ENCODE measurements at regions not wholly inside any gene's neighbourhood (a gene's known extent, or its start where the extent isn't known, plus 50 kb on each side); places are given as distances from the start of the nearest gene placed in this dataset.
A peak's percentile ranks its signal among the peaks of the same experiment; 100 is the strongest.

- no peaks in the 10 kb centered on the region for H3K4me1 ChIP-seq
- no peaks in the 10 kb centered on the region for H3K36me3 ChIP-seq
- no peak for TF ChIP-seq CTCF (IDR thresholded peaks at IDR 0.05; ENCODE audit: low read depth, low read length)
- no peak overlapping the region for H3K4me3 ChIP-seq (ENCODE audit: low read depth, low read length)
- DNase-seq: no peak
- no peaks in the 10 kb centered on the region for H3K9me3 ChIP-seq
- H3K27me3 ChIP-seq: no peaks in the 10 kb centered on the region
Measured at GRCh38 chr1:10938741-10939417, 73.6 kb upstream of the TARDBP start.

- Histone ChIP-seq H3K27me3 (no peaks in the 10 kb centered on the region), H3K9me3 (no peaks in the 10 kb centered on the region), H3K4me3 (ENCODE audit: low read depth, low read length) (no peak overlapping the region), H3K36me3 (no peaks in the 10 kb centered on the region), H3K4me1 (no peaks in the 10 kb centered on the region; the same call in none of the 2 replicates)
- no peak for DNase-seq
- no peak for TF ChIP-seq CTCF (IDR thresholded peaks at IDR 0.05; ENCODE audit: low read depth, low read length)
Measured at GRCh38 chr1:10939654-10940450, 72.6 kb upstream of the TARDBP start.

- peaks cover 5% of the 10 kb centered on the region for H3K4me1 ChIP-seq
- no peak for TF ChIP-seq CTCF (IDR thresholded peaks at IDR 0.05; ENCODE audit: low read depth, low read length)
- H3K36me3 ChIP-seq: no peaks in the 10 kb centered on the region
- no peaks in the 10 kb centered on the region for H3K9me3 ChIP-seq
- H3K4me3 ChIP-seq (ENCODE audit: low read depth, low read length): no peak overlapping the region
- H3K27me3 ChIP-seq: no peaks in the 10 kb centered on the region
- no peak for DNase-seq
Measured at GRCh38 chr1:10940451-10940804, 72.0 kb upstream of the TARDBP start.

GRCh38 chr1:10940838-10941237, 71.6 kb upstream of the TARDBP start:
- no peak for TF ChIP-seq CTCF (IDR thresholded peaks at IDR 0.05; ENCODE audit: low read depth, low read length)
- peaks cover 9% of the 10 kb centered on the region for H3K4me1 ChIP-seq
- H3K36me3 ChIP-seq: no peaks in the 10 kb centered on the region
- H3K4me3 ChIP-seq (ENCODE audit: low read depth, low read length): no peak overlapping the region
- no peaks in the 10 kb centered on the region for H3K27me3 ChIP-seq
- no peak for DNase-seq
- H3K9me3 ChIP-seq: no peaks in the 10 kb centered on the region

- no peaks in the 10 kb centered on the region for H3K27me3 ChIP-seq
- H3K9me3 ChIP-seq: no peaks in the 10 kb centered on the region
- TF ChIP-seq CTCF (IDR thresholded peaks at IDR 0.05; ENCODE audit: low read depth, low read length): peak; percentile 76
- H3K36me3 ChIP-seq: no peaks in the 10 kb centered on the region
- peak; percentile 74 for DNase-seq
- H3K4me1 ChIP-seq: peaks cover 16% of the 10 kb centered on the region
- H3K4me3 ChIP-seq (ENCODE audit: low read depth, low read length): peak overlapping the region; percentile 26; the same call in 1 of the 2 replicates
Measured at GRCh38 chr1:10941891-10942541, 70.4 kb upstream of the TARDBP start.

All from BE2C (cell line).